ENCODE measurements at regions not wholly inside any gene's neighbourhood (a gene's known extent, or its start where the extent isn't known, plus 50 kb on each side); places are given as distances from the start of the nearest gene placed in this dataset.

GRCh38 chr10:4331150-4331549 is 494.9 kb upstream of the AKR1E2 start:
- no peaks in the 10 kb centered on the region for H3K27me3 ChIP-seq (ENCODE audit: control insufficient read depth, insufficient read depth, low read length)

GRCh38 chr10:4330636-4331035 is 495.4 kb upstream of the AKR1E2 start:
- H3K9me3 ChIP-seq (ENCODE audit: control insufficient read depth, low read length) = no peaks in the 10 kb centered on the region
- H3K4me1 ChIP-seq (ENCODE audit: control insufficient read depth, insufficient read depth, low read length) = no peaks in the 10 kb centered on the region
- no peak overlapping the region for H3K9ac ChIP-seq (ENCODE audit: low read length)
- H3K4me3 ChIP-seq (ENCODE audit: low read length) = no peak overlapping the region
- no peaks in the 10 kb centered on the region for H3K36me3 ChIP-seq (ENCODE audit: control insufficient read depth, insufficient read depth, low read length)
- H3K27me3 ChIP-seq (ENCODE audit: control insufficient read depth, insufficient read depth, low read length) = no peaks in the 10 kb centered on the region

More at GRCh38 chr10:4331150-4331549, 494.9 kb upstream of the AKR1E2 start:
- Histone ChIP-seq H3K9ac (ENCODE audit: low read length) (no peak overlapping the region), H3K36me3 (ENCODE audit: control insufficient read depth, insufficient read depth, low read length) (no peaks in the 10 kb centered on the region), H3K9me3 (ENCODE audit: control insufficient read depth, low read length) (no peaks in the 10 kb centered on the region), H3K4me1 (ENCODE audit: control insufficient read depth, insufficient read depth, low read length) (no peaks in the 10 kb centered on the region), H3K4me3 (ENCODE audit: low read length) (no peak overlapping the region)

GRCh38 chr10:4329225-4329624 is 496.8 kb upstream of the AKR1E2 start:
- Histone ChIP-seq H3K9me3 (ENCODE audit: control insufficient read depth, low read length) (no peaks in the 10 kb centered on the region), H3K27me3 (ENCODE audit: control insufficient read depth, insufficient read depth, low read length) (no peaks in the 10 kb centered on the region), H3K9ac (ENCODE audit: low read length) (no peak overlapping the region), H3K4me1 (ENCODE audit: control insufficient read depth, insufficient read depth, low read length) (no peaks in the 10 kb centered on the region), H3K4me3 (ENCODE audit: low read length) (no peak overlapping the region), H3K36me3 (ENCODE audit: control insufficient read depth, insufficient read depth, low read length) (no peaks in the 10 kb centered on the region)

DNA sequence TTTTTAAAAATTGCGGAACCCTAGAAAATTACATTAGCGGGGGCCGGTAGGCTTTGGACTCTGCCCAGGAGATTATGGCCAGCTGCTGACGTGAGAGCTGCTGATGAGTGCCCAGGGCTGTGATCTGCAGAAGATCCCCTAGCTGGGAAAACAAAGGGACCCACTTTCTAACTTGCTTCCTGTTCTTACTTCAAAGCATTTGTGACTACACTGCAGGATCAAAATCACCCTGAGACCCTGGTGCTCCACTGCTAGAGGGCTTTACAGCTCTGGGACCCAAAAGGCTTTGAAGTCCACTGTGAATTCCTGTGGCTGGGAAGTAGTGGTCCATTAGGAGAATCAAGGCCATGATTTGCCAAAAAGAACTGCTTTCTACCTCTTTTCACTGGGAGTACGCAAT is 499.4 kb upstream of the AKR1E2 start:
- no peaks in the 10 kb centered on the region for H3K27me3 ChIP-seq (ENCODE audit: control insufficient read depth, insufficient read depth, low read length)

DNA sequence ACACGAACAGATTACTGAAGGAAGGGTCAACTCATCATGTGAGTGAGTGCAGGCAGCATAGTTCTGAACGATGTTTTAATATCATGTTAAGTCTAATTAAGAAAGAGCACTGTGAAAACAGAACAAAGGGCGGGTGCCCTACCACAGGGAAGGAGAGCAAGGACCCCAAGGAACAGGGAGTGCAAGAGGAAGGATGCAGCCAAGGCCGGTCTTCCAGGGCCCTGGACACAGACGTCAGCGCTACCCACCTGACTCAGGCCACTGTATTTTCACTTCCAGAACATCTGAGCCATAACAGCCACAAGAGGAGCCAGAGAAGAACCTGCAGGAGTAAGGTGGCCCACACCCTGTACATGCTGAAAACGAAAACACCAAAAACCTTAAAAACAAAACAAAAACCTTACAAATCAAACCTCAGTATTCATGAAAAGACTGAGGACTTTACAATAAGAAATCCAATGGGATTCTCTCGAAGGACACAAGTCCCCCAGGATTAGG is 506.1 kb upstream of the AKR1E2 start:
- Histone ChIP-seq H3K9ac (ENCODE audit: low read length) (no peak overlapping the region), H3K36me3 (ENCODE audit: control insufficient read depth, insufficient read depth, low read length) (no peaks in the 10 kb centered on the region)

More for the DNA sequence above, 499.4 kb upstream of the AKR1E2 start:
- no peaks in the 10 kb centered on the region for H3K36me3 ChIP-seq (ENCODE audit: control insufficient read depth, insufficient read depth, low read length)
- H3K9ac ChIP-seq (ENCODE audit: low read length) = no peak overlapping the region
- no peak overlapping the region for H3K4me3 ChIP-seq (ENCODE audit: low read length)
- H3K4me1 ChIP-seq (ENCODE audit: control insufficient read depth, insufficient read depth, low read length) = no peaks in the 10 kb centered on the region
- no peaks in the 10 kb centered on the region for H3K9me3 ChIP-seq (ENCODE audit: control insufficient read depth, low read length)

GRCh38 chr10:4316161-4316810 is 509.7 kb upstream of the AKR1E2 start:
- Histone ChIP-seq H3K4me1 (ENCODE audit: control insufficient read depth, insufficient read depth, low read length) (no peaks in the 10 kb centered on the region), H3K27me3 (ENCODE audit: control insufficient read depth, insufficient read depth, low read length) (no peaks in the 10 kb centered on the region), H3K4me3 (ENCODE audit: low read length) (no peak overlapping the region), H3K9ac (ENCODE audit: low read length) (no peak overlapping the region), H3K36me3 (ENCODE audit: control insufficient read depth, insufficient read depth, low read length) (no peaks in the 10 kb centered on the region), H3K9me3 (ENCODE audit: control insufficient read depth, low read length) (no peaks in the 10 kb centered on the region)

More for the DNA sequence above, 506.1 kb upstream of the AKR1E2 start:
- H3K27me3 ChIP-seq (ENCODE audit: control insufficient read depth, insufficient read depth, low read length) = no peaks in the 10 kb centered on the region
- H3K4me3 ChIP-seq (ENCODE audit: low read length) = no peak overlapping the region
- H3K4me1 ChIP-seq (ENCODE audit: control insufficient read depth, insufficient read depth, low read length) = no peaks in the 10 kb centered on the region
- H3K9me3 ChIP-seq (ENCODE audit: control insufficient read depth, low read length) = no peaks in the 10 kb centered on the region

DNA sequence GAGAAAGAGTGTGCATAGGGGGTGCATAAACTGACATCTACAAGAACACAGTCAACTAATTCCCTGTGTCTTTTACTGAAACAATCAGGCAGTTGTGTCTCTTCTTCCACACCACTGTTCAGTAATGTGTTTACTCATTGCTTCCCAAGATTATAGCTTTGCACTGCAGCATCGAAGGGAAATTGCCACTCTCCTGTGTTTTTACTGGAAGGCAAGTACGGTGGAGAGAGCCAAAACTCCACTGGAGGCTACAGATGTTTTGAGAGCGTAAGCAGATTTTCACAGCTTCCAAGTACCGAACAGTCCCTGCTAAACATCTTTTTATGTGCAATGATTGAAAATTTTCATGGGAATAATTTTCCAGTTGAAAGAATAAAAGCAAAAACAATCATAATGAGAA is 510.5 kb upstream of the AKR1E2 start:
- Histone ChIP-seq H3K36me3 (ENCODE audit: control insufficient read depth, insufficient read depth, low read length) (no peaks in the 10 kb centered on the region), H3K9me3 (ENCODE audit: control insufficient read depth, low read length) (no peaks in the 10 kb centered on the region), H3K4me1 (ENCODE audit: control insufficient read depth, insufficient read depth, low read length) (no peaks in the 10 kb centered on the region), H3K27me3 (ENCODE audit: control insufficient read depth, insufficient read depth, low read length) (no peaks in the 10 kb centered on the region), H3K9ac (ENCODE audit: low read length) (no peak overlapping the region), H3K4me3 (ENCODE audit: low read length) (no peak overlapping the region)

DNA sequence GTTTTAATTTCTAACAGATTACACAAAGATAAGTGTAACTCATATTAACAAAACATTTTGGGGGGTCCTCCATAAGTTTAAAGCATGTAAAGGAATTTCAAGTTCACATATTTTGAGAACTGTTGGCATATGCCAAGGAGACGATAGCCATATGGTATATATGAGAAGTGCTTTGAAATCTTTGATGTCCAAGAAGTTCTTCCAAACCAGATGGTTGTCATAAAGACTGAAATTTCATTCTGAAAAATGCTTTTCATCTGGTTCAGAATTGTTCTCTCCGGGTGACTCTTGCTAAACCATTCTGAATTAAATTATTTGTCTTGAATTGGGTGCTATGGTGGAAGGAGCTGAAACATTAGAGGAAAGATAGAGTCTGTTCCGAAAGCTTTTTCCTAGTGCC is 513.0 kb upstream of the AKR1E2 start:
- Histone ChIP-seq H3K4me1 (ENCODE audit: control insufficient read depth, insufficient read depth, low read length) (no peaks in the 10 kb centered on the region), H3K4me3 (ENCODE audit: low read length) (no peak overlapping the region), H3K9me3 (ENCODE audit: control insufficient read depth, low read length) (no peaks in the 10 kb centered on the region), H3K36me3 (ENCODE audit: control insufficient read depth, insufficient read depth, low read length) (no peaks in the 10 kb centered on the region), H3K9ac (ENCODE audit: low read length) (no peak overlapping the region), H3K27me3 (ENCODE audit: control insufficient read depth, insufficient read depth, low read length) (no peaks in the 10 kb centered on the region)

- Histone ChIP-seq H3K4me1 (ENCODE audit: control insufficient read depth, insufficient read depth, low read length) (no peaks in the 10 kb centered on the region), H3K9me3 (ENCODE audit: control insufficient read depth, low read length) (no peaks in the 10 kb centered on the region), H3K9ac (ENCODE audit: low read length) (no peak overlapping the region), H3K4me3 (ENCODE audit: low read length) (no peak overlapping the region), H3K36me3 (ENCODE audit: control insufficient read depth, insufficient read depth, low read length) (no peaks in the 10 kb centered on the region), H3K27me3 (ENCODE audit: control insufficient read depth, insufficient read depth, low read length) (no peaks in the 10 kb centered on the region)
Observed at GRCh38 chr10:4312051-4312835, 513.8 kb upstream of the AKR1E2 start.

- Histone ChIP-seq H3K4me1 (ENCODE audit: control insufficient read depth, insufficient read depth, low read length) (no peaks in the 10 kb centered on the region), H3K4me3 (ENCODE audit: low read length) (no peak overlapping the region), H3K36me3 (ENCODE audit: control insufficient read depth, insufficient read depth, low read length) (no peaks in the 10 kb centered on the region), H3K9ac (ENCODE audit: low read length) (no peak overlapping the region), H3K9me3 (ENCODE audit: control insufficient read depth, low read length) (no peaks in the 10 kb centered on the region), H3K27me3 (ENCODE audit: control insufficient read depth, insufficient read depth, low read length) (no peaks in the 10 kb centered on the region)
Observed at GRCh38 chr10:4310172-4310571, 515.8 kb upstream of the AKR1E2 start.

GRCh38 chr10:4307910-4308309 is 518.1 kb upstream of the AKR1E2 start:
- H3K9me3 ChIP-seq (ENCODE audit: control insufficient read depth, low read length) = no peaks in the 10 kb centered on the region
- H3K4me3 ChIP-seq (ENCODE audit: low read length) = no peak overlapping the region
- no peak overlapping the region for H3K9ac ChIP-seq (ENCODE audit: low read length)
- H3K4me1 ChIP-seq (ENCODE audit: control insufficient read depth, insufficient read depth, low read length) = no peaks in the 10 kb centered on the region
- H3K36me3 ChIP-seq (ENCODE audit: control insufficient read depth, insufficient read depth, low read length) = no peaks in the 10 kb centered on the region
- H3K27me3 ChIP-seq (ENCODE audit: control insufficient read depth, insufficient read depth, low read length) = no peaks in the 10 kb centered on the region

GRCh38 chr10:4306871-4307270 is 519.1 kb upstream of the AKR1E2 start:
- H3K4me1 ChIP-seq (ENCODE audit: control insufficient read depth, insufficient read depth, low read length) = no peaks in the 10 kb centered on the region
- H3K9me3 ChIP-seq (ENCODE audit: control insufficient read depth, low read length) = no peaks in the 10 kb centered on the region
- H3K9ac ChIP-seq (ENCODE audit: low read length) = no peak overlapping the region
- no peaks in the 10 kb centered on the region for H3K27me3 ChIP-seq (ENCODE audit: control insufficient read depth, insufficient read depth, low read length)
- H3K36me3 ChIP-seq (ENCODE audit: control insufficient read depth, insufficient read depth, low read length) = no peaks in the 10 kb centered on the region
- H3K4me3 ChIP-seq (ENCODE audit: low read length) = no peak overlapping the region
